B cell (primary cell): ENCODE measurements at regions not wholly inside any gene's neighbourhood (a gene's known extent, or its start where the extent isn't known, plus 50 kb on each side); places are given as distances from the start of the nearest gene placed in this dataset.
"Not testable (repeated sequence)": the region's sequence is repeated elsewhere in the genome, so short reads cannot be mapped to it uniquely, and the experiment has no call there.

Experiments
- ATAC-seq: fragments of 200-7000 bp; cut with Tn5 transposase; one replicate; pipeline ENCODE4 v1.10.0; 2021; ENCODE audit warnings: low read depth, mild to moderate bottlenecking, moderate number of reproducible peaks, moderate library complexity
- CTCF ChIA-PET: fragments of 350-600 bp; sonication (Branson Sonifier 250); formaldehyde crosslinking; loops from one replicate; lab custom pipeline; 2021; ENCODE audit warnings: antibody characterized with exemption, inconsistent platforms; lab: Charles Lee
- POLR2A ChIA-PET: fragments of 350-600 bp; sonication (Branson Sonifier 250); formaldehyde crosslinking; loops from one replicate; lab custom pipeline; 2021; ENCODE audit warnings: antibody characterized with exemption; lab: Charles Lee
- DNase-seq: peaks from one replicate; pipeline ENCODE4 v3.0.0; 2013
- H2AFZ ChIP-seq: 2 replicates; pipeline ENCODE4 v1.6.1; 2012; ENCODE audit warnings: mild to moderate bottlenecking, low read depth, low read length; ENCODE audit not compliant: insufficient read depth, poor library complexity, severe bottlenecking
- H3K27ac ChIP-seq, 2 donors: 1 replicate in 1 of 2; 2 replicates in 1 of 2; pipeline ENCODE4 v1.5.1; 2012 to 2013; ENCODE audit warnings: low read length in 2 of 2, mild to moderate bottlenecking in 2 of 2, moderate library complexity in 1 of 2
- H3K27me3 ChIP-seq, 4 experiments: fragments of 200-600 bp in 1 of 4; sonication (generic) in 1 of 4; replicated peaks in 1 of 4; 1 replicate in 2 of 4; 2 replicates in 2 of 4; pipeline versions ENCODE4 v1.6.1 to v1.7.0; 2013 to 2016; ENCODE audit warnings: low read length in 3 of 4, mild to moderate bottlenecking in 2 of 4, mixed read lengths in 1 of 4, moderate library complexity in 1 of 4; ENCODE audit not compliant: insufficient read depth in 4 of 4, control insufficient read depth in 3 of 4; ENCODE audit errors: control extremely low read depth in 1 of 4
- H3K36me3 ChIP-seq, 2 experiments: replicated peaks in 1 of 2; 1 replicate in 1 of 2; 2 replicates in 1 of 2; pipeline versions ENCODE4 v1.6.1 to v1.7.1; 2013; ENCODE audit warnings: low read length in 1 of 2; ENCODE audit not compliant: insufficient read depth in 2 of 2, control insufficient read depth in 1 of 2; ENCODE audit errors: control extremely low read depth in 1 of 2, extremely low read depth in 1 of 2
- H3K4me1 ChIP-seq, 2 donors: fragments of 200-600 bp in 1 of 2; sonication (generic) in 1 of 2; 1 replicate in 1 of 2; 2 replicates in 1 of 2; pipeline versions ENCODE4 v1.5.1 to v1.6.1; 2013 to 2017; ENCODE audit warnings: low read length in 2 of 2; ENCODE audit not compliant: control insufficient read depth in 2 of 2, insufficient read depth in 2 of 2
- H3K4me2 ChIP-seq: replicated peaks from 2 replicates; pipeline ENCODE3; 2012; ENCODE audit warnings: mild to moderate bottlenecking, low read depth, low read length; ENCODE audit not compliant: poor library complexity, severe bottlenecking
- H3K4me3 ChIP-seq, 5 experiments: fragments of 200-600 bp in 1 of 5; sonication (generic) in 1 of 5; 1 replicate in 3 of 5; 2 replicates in 2 of 5; pipeline versions ENCODE4 v1.5.1 to v1.7.0; 2011 to 2016; ENCODE audit warnings: low read length in 4 of 5, mild to moderate bottlenecking in 4 of 5, low read depth in 2 of 5, control low read depth in 1 of 5, moderate library complexity in 1 of 5; ENCODE audit not compliant: insufficient read depth in 1 of 5; ENCODE audit errors: control extremely low read depth in 1 of 5, extremely low read depth in 1 of 5
- H3K79me2 ChIP-seq: fragments of 200-600 bp; sonication (generic); one replicate; pipeline ENCODE4 v1.6.0; 2016; ENCODE audit warnings: low read length; ENCODE audit not compliant: control insufficient read depth, insufficient read depth
- H3K9ac ChIP-seq: fragments of 200-600 bp; sonication (generic); 2 replicates; pipeline ENCODE4 v1.6.1; 2017; ENCODE audit warnings: mild to moderate bottlenecking, low read length, moderate library complexity
- H3K9me3 ChIP-seq, 3 donors: one replicate each; pipeline versions ENCODE4 v1.6.1 to v1.7.1; 2013; ENCODE audit warnings: low read length in 2 of 3; ENCODE audit not compliant: control insufficient read depth in 2 of 3, insufficient read depth in 1 of 3; ENCODE audit errors: control extremely low read depth in 1 of 3
- H4K20me1 ChIP-seq: 2 replicates; pipeline ENCODE4 v1.6.0; 2012; ENCODE audit warnings: mild to moderate bottlenecking, low read length; ENCODE audit not compliant: insufficient read depth, control insufficient read depth, poor library complexity, severe bottlenecking
- H3K27ac Mint-ChIP-seq: one replicate; pipeline ENCODE4 v1.8.0; 2021; ENCODE audit warnings: mixed read lengths
- H3K27me3 Mint-ChIP-seq: one replicate; pipeline ENCODE4 v1.8.0; 2021; ENCODE audit warnings: mixed read lengths
- H3K4me1 Mint-ChIP-seq: one replicate; pipeline ENCODE4 v1.8.0; 2021; ENCODE audit warnings: mixed read lengths
- H3K4me3 Mint-ChIP-seq: one replicate; pipeline ENCODE4 v1.8.0; 2021; ENCODE audit warnings: mixed read lengths
- H3K9me3 Mint-ChIP-seq: one replicate; pipeline ENCODE4 v1.8.0; 2022; ENCODE audit warnings: mixed read lengths; ENCODE audit not compliant: insufficient read depth
- CTCF ChIP-seq: fragments of 200-600 bp; IDR thresholded peaks from one replicate; pipeline ENCODE4 v1.8.0; 2022; ENCODE audit warnings: antibody characterized with exemption, mild to moderate bottlenecking
- EZH2 ChIP-seq: IDR thresholded peaks from 2 replicates; pipeline ENCODE4 v1.6.1; 2012; ENCODE audit warnings: borderline replicate concordance, low read depth, mild to moderate bottlenecking, moderate library complexity, low read length; ENCODE audit not compliant: insufficient read depth, poor library complexity, severe bottlenecking
- WGBS: methylation state at CpG from one replicate; pipeline ENCODE4 v1.1.5; 2013; ENCODE audit warnings: missing lambda C conversion rate; ENCODE audit not compliant: insufficient coverage; 5-methylcytosine and 5-hydroxymethylcytosine counted together
- intact Hi-C: fragments of 100-400 bp; cut with micrococcal nuclease; formaldehyde crosslinking; loops from one replicate; pipeline ENCODE4 v1.10.0; 2022

- no peaks in the 10 kb centered on the region for H4K20me1 ChIP-seq
- TF ChIP-seq EZH2 (no peak), CTCF (no peak)
- peaks cover 0 to 3% of the 10 kb centered on the region in 2 donors for H3K4me1 ChIP-seq
- no peak overlapping the region for H3K27ac ChIP-seq
- H3K9ac ChIP-seq = no peak overlapping the region
- H3K4me3 ChIP-seq = no peak overlapping the region
- H3K4me2 ChIP-seq = no peak overlapping the region
- 94% methylated on average over 34 of the region's 34 CpGs for WGBS
- ChIA-PET POLR2A (no interaction called here), CTCF (interaction anchor here (1.4 kb wide), 1 partner anchor 11 kb away, joined by 3 read pairs; no protein-coding TSS in a partner anchor)
- peaks cover 17% of the 10 kb centered on the region for H3K27me3 Mint-ChIP-seq
- peaks cover 0 to 4% (median 0%) of the 10 kb centered on the region in 4 experiments for H3K27me3 ChIP-seq
- H3K4me3 Mint-ChIP-seq = no peak overlapping the region
- no peaks in the 10 kb centered on the region for H3K9me3 Mint-ChIP-seq
- no peaks in the 10 kb centered on the region for H3K9me3 ChIP-seq
- H3K27ac Mint-ChIP-seq = no peak overlapping the region
- no peaks in the 10 kb centered on the region for H3K36me3 ChIP-seq
- H3K4me1 Mint-ChIP-seq = no peaks in the 10 kb centered on the region
- intact Hi-C loops = no loop called here
- no peaks in the 10 kb centered on the region for H3K79me2 ChIP-seq
- no peak overlapping the region for H2AFZ ChIP-seq
- no peak for DNase-seq
- ATAC-seq = no peak
These were observed 174.9 kb upstream of the CIBAR2 start for GRCh38 chr16:85286951-85287814.

- ATAC-seq, H3K9ac ChIP-seq, H4K20me1 ChIP-seq, H3K4me3 Mint-ChIP-seq, H3K4me1 ChIP-seq, H3K79me2 ChIP-seq, H3K4me2 ChIP-seq, H3K36me3 ChIP-seq, H3K27ac Mint-ChIP-seq, H3K4me1 Mint-ChIP-seq, H3K27me3 ChIP-seq, H3K27ac ChIP-seq, intact Hi-C loops, H2AFZ ChIP-seq, DNase-seq, H3K4me3 ChIP-seq, H3K9me3 Mint-ChIP-seq, H3K9me3 ChIP-seq, POLR2A ChIA-PET: not testable (repeated sequence)
- WGBS = 100% methylated on average over 1 of the region's 13 CpGs
- peaks cover 17% of the 10 kb centered on the region for H3K27me3 Mint-ChIP-seq
- CTCF ChIA-PET = interaction anchor here (1.4 kb wide), 1 partner anchor 10 kb away, joined by 3 read pairs; no protein-coding TSS in a partner anchor
These were observed 175.5 kb upstream of the CIBAR2 start for GRCh38 chr16:85287815-85288109.
